ENCODE measurements at regions not wholly inside any gene's neighbourhood (a gene's known extent, or its start where the extent isn't known, plus 50 kb on each side); places are given as distances from the start of the nearest gene placed in this dataset.

DNA sequence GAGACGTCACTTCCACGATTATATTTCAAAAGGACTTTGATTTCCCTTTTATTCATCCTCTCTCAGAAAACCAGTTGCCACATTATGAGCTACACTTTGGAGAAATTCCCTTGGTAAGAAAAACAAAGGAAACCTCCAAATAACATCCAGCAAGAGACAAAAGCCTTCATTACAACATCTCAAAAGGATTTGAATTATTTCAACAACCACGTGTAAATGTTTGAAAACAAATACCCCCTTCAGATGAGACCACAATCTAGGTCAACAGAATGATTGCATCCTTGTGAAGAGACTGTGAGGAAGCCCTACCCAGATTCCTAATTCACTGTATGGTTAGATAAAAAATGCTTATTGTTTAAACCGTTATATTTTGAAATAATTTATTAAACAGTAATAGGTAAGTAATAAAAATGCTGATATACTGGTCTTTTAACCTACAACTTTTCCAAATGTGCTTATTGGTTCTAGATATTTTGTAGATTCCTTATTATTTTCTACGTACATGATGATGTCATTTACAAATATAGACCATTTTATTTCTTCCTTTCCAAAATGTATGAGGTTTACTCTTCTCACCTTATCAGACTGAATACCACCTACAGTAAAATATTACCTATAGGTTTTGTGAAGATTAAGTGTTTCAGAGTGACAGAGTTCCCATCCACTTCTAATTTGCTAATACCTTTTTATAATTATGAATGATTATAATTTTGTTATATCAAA is 922.7 kb upstream of the CHAC2 start:
- Histone ChIP-seq H2AK5ac (ENCODE audit: low read depth, low read length) (no peak overlapping the region), H3K4me1 (ENCODE audit: control insufficient read depth in 2 of 2, insufficient read depth in 1 of 2, low read depth in 1 of 2, low read length in 2 of 2) (no peaks in the 10 kb centered on the region), H3K27ac (replicated peaks; ENCODE audit: low read length) (no peak overlapping the region), H3K27me3 (ENCODE audit: control insufficient read depth in 3 of 3, insufficient read depth in 3 of 3, low read depth in 1 of 3, low read length in 3 of 3) (no peaks in the 10 kb centered on the region), H3K79me1 (ENCODE audit: low read depth, low read length) (no peaks in the 10 kb centered on the region), H2BK15ac (ENCODE audit: low read length) (no peak overlapping the region), H3K9me3 (replicated peaks in 1 of 2; ENCODE audit: control insufficient read depth in 2 of 2, insufficient read depth in 1 of 2, low read depth in 1 of 2, low read length in 2 of 2) (no peaks in the 10 kb centered on the region), H3K4ac (ENCODE audit: low read length) (no peak overlapping the region), H4K8ac (ENCODE audit: low read depth, low read length) (no peak overlapping the region), H2BK120ac (ENCODE audit: low read depth, low read length) (no peak overlapping the region), H2BK5ac (ENCODE audit: low read length) (no peak overlapping the region), H3K18ac (ENCODE audit: low read length) (no peak overlapping the region), H3K4me3 (ENCODE audit: low read length in 2 of 2) (no peak overlapping the region), H3K23ac (ENCODE audit: low read depth, low read length, poor library complexity) (no peak overlapping the region), H3K4me2 (ENCODE audit: insufficient read depth, low read length, poor library complexity, severe bottlenecking) (no peak overlapping the region), H2AFZ (ENCODE audit: low read length) (no peak overlapping the region), H3K36me3 (replicated peaks in 1 of 2; ENCODE audit: control insufficient read depth in 2 of 2, insufficient read depth in 2 of 2, low read length in 2 of 2) (no peaks in the 10 kb centered on the region), H3K14ac (ENCODE audit: low read length) (no peak overlapping the region), H4K91ac (ENCODE audit: low read depth, low read length, poor library complexity) (no peak overlapping the region), H3K9ac (ENCODE audit: low read depth, low read length, poor library complexity) (no peak overlapping the region), H2BK12ac (ENCODE audit: low read length) (no peak overlapping the region)
- no CpG with 5 or more reads among the region's 5 CpGs for WGBS, 2 donors (ENCODE audit: extremely low coverage in 2 of 2, insufficient read length in 2 of 2, insufficient replicate concordance in 1 of 2)
- no peak for DNase-seq (ENCODE audit: low spot score)

DNA sequence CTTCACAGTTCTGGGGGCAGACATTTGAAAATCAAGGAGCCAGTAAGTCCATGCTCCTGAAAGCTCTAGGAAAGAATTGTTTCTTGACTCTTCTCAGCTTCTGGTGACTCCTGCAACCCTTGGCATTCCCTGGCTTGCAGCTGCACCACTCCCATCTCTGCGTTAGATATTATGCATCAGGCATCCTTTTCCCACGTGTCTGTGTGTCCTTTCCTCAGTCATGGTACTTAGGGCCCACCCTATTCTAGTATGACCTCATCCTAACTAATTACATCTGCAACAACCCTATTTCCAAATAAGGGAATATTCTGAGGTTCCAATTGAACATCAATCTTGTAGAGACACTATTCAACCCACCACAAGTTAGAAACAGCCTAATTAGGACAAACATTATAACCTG is 931.7 kb upstream of the CHAC2 start:
- Histone ChIP-seq H3K27me3 (ENCODE audit: control insufficient read depth in 3 of 3, insufficient read depth in 3 of 3, low read depth in 1 of 3, low read length in 3 of 3) (no peaks in the 10 kb centered on the region), H2BK5ac (ENCODE audit: low read length) (no peak overlapping the region), H3K14ac (ENCODE audit: low read length) (no peak overlapping the region), H4K91ac (ENCODE audit: low read depth, low read length, poor library complexity) (no peak overlapping the region), H2BK15ac (ENCODE audit: low read length) (no peak overlapping the region), H2BK12ac (ENCODE audit: low read length) (no peak overlapping the region), H2AK5ac (ENCODE audit: low read depth, low read length) (no peak overlapping the region), H3K27ac (replicated peaks; ENCODE audit: low read length) (no peak overlapping the region), H2BK120ac (ENCODE audit: low read depth, low read length) (no peak overlapping the region), H3K9ac (ENCODE audit: low read depth, low read length, poor library complexity) (no peak overlapping the region), H2AFZ (ENCODE audit: low read length) (no peak overlapping the region), H3K4me1 (ENCODE audit: control insufficient read depth in 2 of 2, insufficient read depth in 1 of 2, low read depth in 1 of 2, low read length in 2 of 2) (no peaks in the 10 kb centered on the region), H4K8ac (ENCODE audit: low read depth, low read length) (no peak overlapping the region), H3K18ac (ENCODE audit: low read length) (no peak overlapping the region), H3K4me2 (ENCODE audit: insufficient read depth, low read length, poor library complexity, severe bottlenecking) (no peak overlapping the region), H3K4me3 (ENCODE audit: low read length in 2 of 2) (no peak overlapping the region), H3K79me1 (ENCODE audit: low read depth, low read length) (no peaks in the 10 kb centered on the region), H3K36me3 (replicated peaks in 1 of 2; ENCODE audit: control insufficient read depth in 2 of 2, insufficient read depth in 2 of 2, low read length in 2 of 2) (no peaks in the 10 kb centered on the region), H3K23ac (ENCODE audit: low read depth, low read length, poor library complexity) (no peak overlapping the region), H3K9me3 (replicated peaks in 1 of 2; ENCODE audit: control insufficient read depth in 2 of 2, insufficient read depth in 1 of 2, low read depth in 1 of 2, low read length in 2 of 2) (no peaks in the 10 kb centered on the region), H3K4ac (ENCODE audit: low read length) (no peak overlapping the region)
- DNase-seq (ENCODE audit: low spot score), result no peak
- WGBS, 2 donors (ENCODE audit: extremely low coverage in 2 of 2, insufficient read length in 2 of 2, insufficient replicate concordance in 1 of 2), result no CpG with 5 or more reads among the region's 2 CpGs

DNA sequence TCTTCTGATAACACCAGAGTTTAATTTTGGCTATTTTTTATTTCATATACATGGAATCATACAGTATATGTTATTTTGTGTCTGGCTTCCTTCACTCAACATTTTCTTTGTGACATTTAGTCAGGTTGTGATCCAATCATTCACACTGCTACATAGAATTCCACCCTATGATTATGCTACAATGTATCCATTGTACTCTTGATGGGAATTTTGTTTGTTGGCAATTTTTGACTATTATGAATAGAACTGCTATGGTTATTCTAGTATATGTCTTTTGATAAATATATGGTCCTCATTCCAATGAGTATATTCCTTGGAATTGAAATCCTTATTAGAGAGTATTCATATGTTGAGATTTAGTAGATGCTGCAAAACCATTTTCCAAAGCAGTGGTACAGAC is 936.4 kb upstream of the CHAC2 start:
- Histone ChIP-seq H2BK15ac (ENCODE audit: low read length) (no peak overlapping the region), H2AFZ (ENCODE audit: low read length) (no peak overlapping the region), H2BK5ac (ENCODE audit: low read length) (no peak overlapping the region), H3K79me1 (ENCODE audit: low read depth, low read length) (no peaks in the 10 kb centered on the region), H3K4me1 (ENCODE audit: control insufficient read depth in 2 of 2, insufficient read depth in 1 of 2, low read depth in 1 of 2, low read length in 2 of 2) (no peaks in the 10 kb centered on the region), H3K9ac (ENCODE audit: low read depth, low read length, poor library complexity) (no peak overlapping the region), H2AK5ac (ENCODE audit: low read depth, low read length) (no peak overlapping the region), H3K14ac (ENCODE audit: low read length) (no peak overlapping the region), H3K27me3 (ENCODE audit: control insufficient read depth in 3 of 3, insufficient read depth in 3 of 3, low read depth in 1 of 3, low read length in 3 of 3) (no peaks in the 10 kb centered on the region), H3K4me2 (ENCODE audit: insufficient read depth, low read length, poor library complexity, severe bottlenecking) (no peak overlapping the region), H3K4ac (ENCODE audit: low read length) (no peak overlapping the region), H3K18ac (ENCODE audit: low read length) (no peak overlapping the region), H3K9me3 (replicated peaks in 1 of 2; ENCODE audit: control insufficient read depth in 2 of 2, insufficient read depth in 1 of 2, low read depth in 1 of 2, low read length in 2 of 2) (no peaks in the 10 kb centered on the region), H4K8ac (ENCODE audit: low read depth, low read length) (no peak overlapping the region), H2BK120ac (ENCODE audit: low read depth, low read length) (no peak overlapping the region), H2BK12ac (ENCODE audit: low read length) (no peak overlapping the region), H4K91ac (ENCODE audit: low read depth, low read length, poor library complexity) (no peak overlapping the region), H3K23ac (ENCODE audit: low read depth, low read length, poor library complexity) (no peak overlapping the region), H3K4me3 (ENCODE audit: low read length in 2 of 2) (no peak overlapping the region), H3K27ac (replicated peaks; ENCODE audit: low read length) (no peak overlapping the region), H3K36me3 (replicated peaks in 1 of 2; ENCODE audit: control insufficient read depth in 2 of 2, insufficient read depth in 2 of 2, low read length in 2 of 2) (no peaks in the 10 kb centered on the region)
- no peak for DNase-seq (ENCODE audit: low spot score)

DNA sequence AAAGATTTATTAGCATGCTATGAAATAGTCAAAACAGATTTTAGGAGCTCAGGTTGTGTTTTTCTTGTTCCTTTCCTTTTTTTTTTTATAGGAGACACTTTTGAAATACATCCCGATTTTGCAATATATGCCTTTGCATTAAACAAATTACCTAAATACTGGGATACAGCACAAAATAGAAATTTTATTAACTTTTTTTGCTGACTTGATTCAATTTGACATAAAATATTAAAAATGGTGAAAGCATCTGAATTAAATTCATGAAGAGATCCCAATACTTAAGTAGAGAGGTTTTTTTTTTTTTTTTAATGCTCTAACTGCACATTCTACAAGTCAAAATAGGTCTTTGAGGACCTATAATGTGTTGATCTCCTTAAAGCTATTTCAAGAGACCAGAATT is 939.5 kb upstream of the CHAC2 start:
- Histone ChIP-seq H2AFZ (ENCODE audit: low read length) (no peak overlapping the region), H3K23ac (ENCODE audit: low read depth, low read length, poor library complexity) (no peak overlapping the region), H3K36me3 (replicated peaks in 1 of 2; ENCODE audit: control insufficient read depth in 2 of 2, insufficient read depth in 2 of 2, low read length in 2 of 2) (no peaks in the 10 kb centered on the region), H4K8ac (ENCODE audit: low read depth, low read length) (no peak overlapping the region), H3K27ac (replicated peaks; ENCODE audit: low read length) (no peak overlapping the region), H2BK120ac (ENCODE audit: low read depth, low read length) (no peak overlapping the region), H3K14ac (ENCODE audit: low read length) (no peak overlapping the region), H3K4me3 (ENCODE audit: low read length in 2 of 2) (no peak overlapping the region), H3K4me1 (ENCODE audit: control insufficient read depth in 2 of 2, insufficient read depth in 1 of 2, low read depth in 1 of 2, low read length in 2 of 2) (no peaks in the 10 kb centered on the region), H2BK12ac (ENCODE audit: low read length) (no peak overlapping the region), H3K18ac (ENCODE audit: low read length) (no peak overlapping the region), H3K9ac (ENCODE audit: low read depth, low read length, poor library complexity) (no peak overlapping the region), H3K79me1 (ENCODE audit: low read depth, low read length) (no peaks in the 10 kb centered on the region), H2AK5ac (ENCODE audit: low read depth, low read length) (no peak overlapping the region), H2BK15ac (ENCODE audit: low read length) (no peak overlapping the region), H3K4ac (ENCODE audit: low read length) (no peak overlapping the region), H2BK5ac (ENCODE audit: low read length) (no peak overlapping the region), H3K27me3 (ENCODE audit: control insufficient read depth in 3 of 3, insufficient read depth in 3 of 3, low read depth in 1 of 3, low read length in 3 of 3) (no peaks in the 10 kb centered on the region), H4K91ac (ENCODE audit: low read depth, low read length, poor library complexity) (no peak overlapping the region), H3K9me3 (replicated peaks in 1 of 2; ENCODE audit: control insufficient read depth in 2 of 2, insufficient read depth in 1 of 2, low read depth in 1 of 2, low read length in 2 of 2) (no peaks in the 10 kb centered on the region), H3K4me2 (ENCODE audit: insufficient read depth, low read length, poor library complexity, severe bottlenecking) (no peak overlapping the region)
- no peak for DNase-seq (ENCODE audit: low spot score)
- no CpG with 5 or more reads among the region's 1 CpG for WGBS, 2 donors (ENCODE audit: extremely low coverage in 2 of 2, insufficient read length in 2 of 2, insufficient replicate concordance in 1 of 2)

Measured in neuronal stem cell (in vitro differentiated cells).